Body of pancreas (tissue), 4 donors: ENCODE measurements at regions not wholly inside any gene's neighbourhood (a gene's known extent, or its start where the extent isn't known, plus 50 kb on each side); places are given as distances from the start of the nearest gene placed in this dataset.
A peak's percentile ranks its signal among the peaks of the same experiment; 100 is the strongest.

Experiments
- ATAC-seq: fragments of 150-250 bp; one replicate; pipeline ENCODE4 v1.9.1; 2016
- DNase-seq, 4 donors: peaks; one replicate each; pipeline ENCODE4 v3.0.0-alpha.2; 2019
- H3K27ac ChIP-seq, 4 donors: fragments of 200-600 bp; sonication (generic); 1 replicate in 3 of 4; 2 replicates in 1 of 4; pipeline versions ENCODE4 v1.5.1 to v1.6.1; 2016 to 2019; ENCODE audit warnings: mild to moderate bottlenecking in 1 of 4, mixed read lengths in 1 of 4, moderate library complexity in 1 of 4
- H3K27me3 ChIP-seq, 2 donors: fragments of 200-600 bp; sonication (generic); one replicate each; pipeline ENCODE4 v1.6.0; 2016; ENCODE audit warnings: mild to moderate bottlenecking in 1 of 2
- H3K36me3 ChIP-seq, 2 donors: fragments of 200-600 bp; sonication (generic); replicated peaks in 1 of 2; 2 replicates each; pipeline ENCODE4 v1.5.1; 2016; ENCODE audit warnings: low read depth in 2 of 2; ENCODE audit not compliant: insufficient read depth in 1 of 2
- H3K4me1 ChIP-seq: fragments of 200-600 bp; sonication (generic); one replicate; pipeline ENCODE4 v1.6.0; 2016
- H3K4me3 ChIP-seq, 2 donors: fragments of 200-600 bp; sonication (generic); 1 replicate in 1 of 2; 2 replicates in 1 of 2; pipeline ENCODE4 v1.5.1; 2016 to 2019
- H3K9me3 ChIP-seq, 3 donors: fragments of 200-600 bp; sonication (generic); 1 replicate in 2 of 3; 2 replicates in 1 of 3; pipeline ENCODE4 v1.5.1; 2016
- POLR2A ChIP-seq, 3 donors: fragments of 450-650 bp; IDR thresholded peaks; one replicate each; pipeline ENCODE4 v1.6.1; 2016; ENCODE audit warnings: antibody characterized with exemption in 3 of 3, mild to moderate bottlenecking in 2 of 3
- WGBS, 2 donors: methylation state at CpG; one replicate each; pipeline ENCODE4 v1.1.5; 2017; 5-methylcytosine and 5-hydroxymethylcytosine counted together
- intact Hi-C: fragments of 100-400 bp; cut with DNase I; formaldehyde crosslinking; loops from one replicate; pipeline ENCODE4 v1.15.1; 2023
- TF ChIP-seq, protein P1 (sequence below), 7 experiments: fragments of 450-650 bp in 4 of 7; fragments of 200-600 bp in 3 of 7; sonication (generic) in 3 of 7; IDR thresholded peaks; one replicate each; pipeline ENCODE4 v1.5.1; 2016 to 2019; ENCODE audit warnings: antibody characterized with exemption in 7 of 7

DNA sequence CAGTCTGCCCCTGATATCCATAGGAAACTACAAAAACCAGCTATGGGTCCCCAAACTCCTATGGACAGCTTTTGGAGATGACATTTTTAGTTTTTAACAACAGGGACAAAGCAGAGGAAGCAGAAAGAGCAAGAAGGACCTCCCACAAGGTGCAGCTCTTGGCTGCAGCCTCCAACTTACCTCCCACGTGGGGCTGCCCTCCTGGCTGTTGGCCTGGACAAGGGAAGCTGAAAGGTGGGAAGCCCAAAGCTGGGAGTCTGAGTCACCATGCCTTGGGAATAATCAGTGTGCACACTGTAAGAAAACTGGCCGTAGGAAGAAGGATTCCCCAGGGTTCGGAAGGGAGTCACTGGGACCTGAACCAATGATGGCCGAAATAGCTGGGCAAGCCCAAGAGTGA is 51.8 kb upstream of the PAX1 start:
- no peaks in the 10 kb centered on the region for H3K4me1 ChIP-seq
- no peak overlapping the region for H3K27ac ChIP-seq
- H3K9me3 ChIP-seq, result no peaks in the 10 kb centered on the region
- no peaks in the 10 kb centered on the region for H3K36me3 ChIP-seq
- H3K4me3 ChIP-seq, result no peak overlapping the region
- H3K27me3 ChIP-seq, result no peaks in the 10 kb centered on the region
- no peak for ATAC-seq
- 69 to 74% methylated on average over 4 of the region's 4 CpGs for WGBS, 2 donors
- intact Hi-C loops, result no loop called here
- TF ChIP-seq, protein P1, sequence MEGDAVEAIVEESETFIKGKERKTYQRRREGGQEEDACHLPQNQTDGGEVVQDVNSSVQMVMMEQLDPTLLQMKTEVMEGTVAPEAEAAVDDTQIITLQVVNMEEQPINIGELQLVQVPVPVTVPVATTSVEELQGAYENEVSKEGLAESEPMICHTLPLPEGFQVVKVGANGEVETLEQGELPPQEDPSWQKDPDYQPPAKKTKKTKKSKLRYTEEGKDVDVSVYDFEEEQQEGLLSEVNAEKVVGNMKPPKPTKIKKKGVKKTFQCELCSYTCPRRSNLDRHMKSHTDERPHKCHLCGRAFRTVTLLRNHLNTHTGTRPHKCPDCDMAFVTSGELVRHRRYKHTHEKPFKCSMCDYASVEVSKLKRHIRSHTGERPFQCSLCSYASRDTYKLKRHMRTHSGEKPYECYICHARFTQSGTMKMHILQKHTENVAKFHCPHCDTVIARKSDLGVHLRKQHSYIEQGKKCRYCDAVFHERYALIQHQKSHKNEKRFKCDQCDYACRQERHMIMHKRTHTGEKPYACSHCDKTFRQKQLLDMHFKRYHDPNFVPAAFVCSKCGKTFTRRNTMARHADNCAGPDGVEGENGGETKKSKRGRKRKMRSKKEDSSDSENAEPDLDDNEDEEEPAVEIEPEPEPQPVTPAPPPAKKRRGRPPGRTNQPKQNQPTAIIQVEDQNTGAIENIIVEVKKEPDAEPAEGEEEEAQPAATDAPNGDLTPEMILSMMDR (IDR thresholded peaks at IDR 0.05), result no peak
- no peak for TF ChIP-seq POLR2A (IDR thresholded peaks at IDR 0.05)
- no peak for DNase-seq

- Histone ChIP-seq H3K9me3 (peaks cover 0 to 5% (median 0%) of the 10 kb centered on the region in 3 donors), H3K4me1 (no peaks in the 10 kb centered on the region), H3K27ac (no peak overlapping the region), H3K4me3 (no peak overlapping the region), H3K27me3 (no peaks in the 10 kb centered on the region), H3K36me3 (no peaks in the 10 kb centered on the region)
- DNase-seq, result no peak
- WGBS, 2 donors, result 30 to 49% methylated on average over 6 of the region's 6 CpGs
- no peak for TF ChIP-seq POLR2A (IDR thresholded peaks at IDR 0.05)
- TF ChIP-seq, protein P1 (IDR thresholded peaks at IDR 0.05), result no peak
- no peak for ATAC-seq
- intact Hi-C loops, result no loop called here
Measured at GRCh38 chr20:21643417-21643816, 62.0 kb upstream of the PAX1 start.

- H3K27me3 ChIP-seq, result no peaks in the 10 kb centered on the region
- H3K4me1 ChIP-seq, result no peaks in the 10 kb centered on the region
- no peak for ATAC-seq
- H3K27ac ChIP-seq, result no peak overlapping the region
- H3K4me3 ChIP-seq, result no peak overlapping the region
- no peaks in the 10 kb centered on the region for H3K9me3 ChIP-seq
- DNase-seq, result peak in 1 of 4 donors; percentile 11
- intact Hi-C loops, result no loop called here
- TF ChIP-seq, protein P1 (IDR thresholded peaks at IDR 0.05), result peak in 1 of 7 experiments; percentile 12
- TF ChIP-seq POLR2A (IDR thresholded peaks at IDR 0.05), result no peak
- no peaks in the 10 kb centered on the region for H3K36me3 ChIP-seq
- 13 to 16% methylated on average over 4 of the region's 4 CpGs for WGBS, 2 donors
Measured at GRCh38 chr20:21640556-21640955, 64.9 kb upstream of the PAX1 start.

GRCh38 chr20:21633829-21634228 is 71.6 kb upstream of the PAX1 start:
- intact Hi-C loops, result no loop called here
- Histone ChIP-seq H3K27ac (no peak overlapping the region), H3K27me3 (no peaks in the 10 kb centered on the region), H3K4me1 (no peaks in the 10 kb centered on the region), H3K9me3 (no peaks in the 10 kb centered on the region), H3K4me3 (no peak overlapping the region), H3K36me3 (no peaks in the 10 kb centered on the region)
- 68 to 71% methylated on average over 4 of the region's 4 CpGs for WGBS, 2 donors
- DNase-seq, result no peak
- no peak for ATAC-seq
- TF ChIP-seq, protein P1 (IDR thresholded peaks at IDR 0.05), result no peak
- no peak for TF ChIP-seq POLR2A (IDR thresholded peaks at IDR 0.05)

DNA sequence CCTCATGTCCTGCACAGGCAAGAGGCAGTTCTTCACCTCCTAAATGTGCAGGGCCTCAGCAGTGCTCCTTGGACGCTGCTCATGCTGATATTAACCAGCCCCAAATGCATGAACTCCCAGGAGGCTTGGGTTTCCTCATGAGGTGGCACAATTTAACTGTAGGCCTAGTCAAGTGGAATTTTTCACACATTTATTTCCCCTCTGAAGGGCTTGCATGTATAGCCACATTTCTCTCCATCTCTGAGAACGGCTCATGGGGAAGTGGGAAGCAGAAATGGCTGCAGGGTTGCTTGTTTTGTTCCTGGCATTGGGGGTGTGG is 72.8 kb upstream of the PAX1 start:
- Histone ChIP-seq H3K4me1 (no peaks in the 10 kb centered on the region), H3K36me3 (no peaks in the 10 kb centered on the region), H3K9me3 (no peaks in the 10 kb centered on the region), H3K27ac (no peak overlapping the region), H3K4me3 (no peak overlapping the region), H3K27me3 (no peaks in the 10 kb centered on the region)
- no peak for DNase-seq
- TF ChIP-seq, protein P1 (IDR thresholded peaks at IDR 0.05), result no peak
- no peak for TF ChIP-seq POLR2A (IDR thresholded peaks at IDR 0.05)
- WGBS, 2 donors, result 53 to 56% methylated on average over 2 of the region's 2 CpGs
- intact Hi-C loops, result no loop called here
- no peak for ATAC-seq
